Middle frontal gyrus (tissue), 1 donor: ENCODE measurements at regions not wholly inside any gene's neighbourhood (a gene's known extent, or its start where the extent isn't known, plus 50 kb on each side); places are given as distances from the start of the nearest gene placed in this dataset.

Source experiments
- DNase-seq: peaks from one replicate; pipeline ENCODE4 v3.0.0-alpha.2; 2015; ENCODE audit warnings: low spot score; ENCODE audit errors: extremely low spot score

DNA sequence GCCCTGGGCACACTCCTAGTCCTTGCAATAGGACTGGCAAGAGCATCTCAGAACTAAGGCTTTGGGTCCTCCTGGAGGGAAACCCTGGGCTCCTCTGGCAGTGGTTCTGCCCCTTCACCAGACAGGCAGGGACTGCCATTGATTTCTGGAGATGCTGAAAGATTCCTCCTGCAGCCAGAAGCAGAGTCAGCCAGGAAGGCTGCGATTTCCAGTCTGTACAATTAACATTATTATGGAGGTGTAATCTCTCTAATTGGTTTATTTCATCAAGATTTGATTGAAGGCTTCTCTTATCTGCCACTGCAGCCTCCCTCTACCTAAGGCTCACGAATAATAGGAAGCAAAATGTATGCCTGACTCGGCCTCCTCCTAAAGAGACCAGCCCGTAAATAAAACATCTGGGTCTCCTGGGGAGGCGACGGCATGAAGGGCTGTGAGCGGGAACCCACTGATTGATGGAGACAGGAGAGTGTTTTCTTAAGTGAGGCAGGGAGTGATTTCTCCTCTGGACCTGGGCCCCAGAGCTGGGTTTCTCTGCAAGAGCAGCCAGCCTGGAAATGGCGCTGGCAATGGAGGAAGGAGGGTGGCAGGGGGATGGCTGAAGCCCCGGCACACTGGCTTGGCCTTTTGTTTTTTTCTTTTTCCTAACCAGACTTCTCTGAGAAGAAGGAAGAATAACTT is 689.6 kb downstream of the DHX35 start:
- DNase-seq = no peak

DNA sequence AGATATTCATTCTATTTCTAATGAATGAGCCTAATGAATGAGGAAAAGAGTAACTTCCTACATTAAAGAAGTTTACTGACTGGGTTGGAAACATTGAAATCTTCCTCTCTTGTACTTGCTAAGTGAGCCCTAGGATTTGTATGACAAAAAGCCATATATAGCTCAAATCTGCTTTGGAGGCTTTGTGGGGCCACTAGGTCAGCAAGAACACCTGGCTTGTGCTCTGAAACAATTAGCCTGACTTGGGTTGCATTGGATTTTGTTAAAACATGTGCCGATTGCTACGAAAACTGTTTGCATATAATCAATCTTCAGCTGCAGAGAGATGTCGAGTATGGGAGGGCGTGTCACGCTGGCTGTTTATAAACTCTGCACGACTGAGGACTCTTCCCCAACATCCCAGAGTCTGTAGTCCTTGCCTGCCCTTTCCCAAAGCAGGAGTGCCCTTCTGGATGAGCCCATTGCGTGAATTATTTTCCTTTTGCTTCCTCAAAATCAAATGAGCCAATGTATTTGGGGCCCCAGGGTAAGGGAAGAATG is 684.8 kb downstream of the DHX35 start:
- DNase-seq = no peak

DNA sequence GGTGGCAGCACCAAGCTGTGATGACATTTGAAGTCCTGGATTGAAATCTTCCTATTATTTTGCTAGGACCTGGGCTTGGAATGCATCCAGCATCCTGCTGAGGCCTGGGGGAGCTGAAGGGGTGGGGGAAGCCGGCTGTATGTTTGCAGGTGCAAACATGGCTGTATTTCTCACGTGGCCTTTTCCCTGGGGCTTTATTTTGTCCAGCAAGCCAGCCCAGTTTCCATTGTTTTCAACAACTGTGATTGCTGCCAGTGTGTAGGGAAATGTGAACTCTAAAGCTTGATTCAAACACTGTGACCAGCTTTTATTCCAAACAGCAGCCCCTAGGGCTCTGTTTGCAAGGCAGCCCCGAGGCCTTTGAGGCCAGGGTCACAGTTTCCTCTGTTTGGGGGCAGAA is 683.0 kb downstream of the DHX35 start:
- DNase-seq = no peak

DNA sequence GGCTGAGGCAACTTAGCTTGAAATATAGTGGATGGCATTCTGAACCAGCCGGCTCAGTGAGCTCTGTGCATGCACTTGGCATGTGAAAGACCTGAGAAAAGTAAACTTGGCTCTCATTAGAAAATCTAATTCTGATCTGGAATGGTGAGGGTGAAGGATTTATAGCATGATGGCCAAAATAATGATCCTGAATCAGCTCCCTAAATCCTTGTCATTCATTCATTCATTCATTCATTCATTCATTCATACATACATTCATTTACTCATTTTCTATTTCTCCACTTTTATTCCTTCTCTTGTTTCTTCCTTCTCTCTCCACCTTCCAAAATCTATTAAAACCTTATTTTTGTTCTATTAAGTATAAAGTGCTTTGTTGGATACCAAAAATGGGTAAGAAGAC is 681.1 kb downstream of the DHX35 start:
- DNase-seq = no peak

DNA sequence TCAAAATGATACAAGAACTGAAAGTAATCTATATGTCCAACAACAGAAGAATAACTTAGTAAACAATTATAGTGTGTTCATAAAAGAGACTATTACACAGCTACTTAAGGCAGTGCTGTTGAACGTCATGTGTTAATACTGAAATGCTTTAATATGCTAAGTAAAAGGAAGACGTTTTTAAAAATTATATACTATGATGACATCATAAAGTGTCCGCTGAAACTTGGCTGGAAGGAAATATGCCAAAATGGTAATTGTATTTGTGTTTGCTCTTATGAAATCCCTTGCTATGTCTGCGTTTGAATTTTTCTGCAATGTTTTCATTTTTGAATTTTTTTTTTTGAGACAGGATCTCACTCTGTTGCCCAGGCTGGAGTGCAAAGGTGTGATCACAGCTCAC is 679.3 kb downstream of the DHX35 start:
- no peak for DNase-seq

DNA sequence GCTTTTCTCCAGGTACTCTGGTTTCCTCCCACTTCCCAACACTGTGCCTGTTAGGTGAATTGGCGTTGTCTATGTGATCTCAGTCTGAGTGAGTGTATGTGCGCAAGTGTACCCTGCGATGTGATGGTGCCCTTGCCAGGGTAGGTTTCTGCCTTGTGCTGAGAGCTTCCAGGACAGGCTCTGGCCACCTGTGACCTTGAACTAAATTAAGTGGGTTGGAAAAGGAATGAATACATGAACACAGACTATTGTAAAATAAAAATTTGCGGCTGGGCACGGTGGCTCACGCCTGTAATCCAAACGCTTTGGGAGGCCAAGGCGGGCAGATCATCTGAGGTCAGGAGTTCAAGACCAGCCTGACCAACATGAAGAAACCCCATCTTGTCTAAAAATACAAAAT is 678.0 kb downstream of the DHX35 start:
- no peak for DNase-seq

DNA sequence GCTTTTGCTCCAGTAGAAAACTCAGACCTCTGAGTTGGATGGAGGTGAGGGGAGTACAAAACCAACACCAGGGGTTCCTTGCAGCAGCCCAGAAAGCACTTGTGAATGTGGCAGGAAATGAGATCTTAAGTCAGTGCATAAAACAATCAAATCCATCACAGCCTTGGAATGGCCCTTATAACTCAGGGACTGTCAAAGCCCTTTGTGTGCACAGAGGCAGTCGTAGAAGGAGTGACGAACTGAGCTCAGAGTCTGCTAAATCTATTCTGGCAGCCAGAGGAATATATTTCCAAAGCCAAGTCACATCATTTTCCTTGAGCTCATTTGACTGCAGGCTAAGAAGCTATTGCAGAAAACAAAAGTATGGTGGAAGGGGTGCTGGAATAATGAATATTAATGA is 676.6 kb downstream of the DHX35 start:
- DNase-seq = no peak

DNA sequence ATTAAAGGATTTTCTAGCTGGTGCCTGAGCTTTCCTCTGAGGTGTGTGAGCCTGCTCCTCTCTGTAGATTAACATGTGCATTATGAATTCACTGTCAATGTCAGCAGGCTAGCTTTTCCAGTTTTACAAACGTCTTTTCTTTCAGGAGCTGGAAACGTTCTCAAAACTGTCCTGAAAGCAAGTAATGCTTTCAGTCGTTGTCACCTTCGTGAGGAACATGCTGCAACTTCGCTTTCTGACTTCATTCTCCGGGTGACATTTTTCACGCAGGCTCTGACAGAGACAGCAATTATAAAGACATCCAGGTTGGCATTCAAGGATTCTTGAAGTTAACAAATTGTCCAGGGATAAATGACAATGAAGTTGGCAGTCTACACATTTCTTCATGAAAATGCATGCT is 671.5 kb downstream of the DHX35 start:
- DNase-seq = no peak

DNA sequence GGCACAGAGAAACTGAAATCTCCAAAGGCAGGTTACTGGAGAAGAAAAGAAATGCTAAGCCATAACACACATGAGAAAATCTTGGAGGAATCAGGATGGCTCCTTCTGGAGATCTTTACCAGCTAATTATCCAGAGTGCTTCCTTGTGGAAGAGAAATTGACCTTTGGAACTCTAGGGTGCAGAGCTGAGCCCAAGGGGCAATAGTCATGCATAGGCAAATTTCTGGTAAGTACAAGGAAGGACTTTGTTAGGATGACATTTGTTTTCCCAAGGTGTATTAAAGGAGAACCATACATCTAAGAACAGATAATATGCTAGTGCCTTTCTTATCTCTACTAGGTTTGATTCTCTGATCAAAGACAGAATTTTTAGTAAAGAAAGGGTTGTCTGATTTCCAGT is 670.6 kb downstream of the DHX35 start:
- no peak for DNase-seq

DNA sequence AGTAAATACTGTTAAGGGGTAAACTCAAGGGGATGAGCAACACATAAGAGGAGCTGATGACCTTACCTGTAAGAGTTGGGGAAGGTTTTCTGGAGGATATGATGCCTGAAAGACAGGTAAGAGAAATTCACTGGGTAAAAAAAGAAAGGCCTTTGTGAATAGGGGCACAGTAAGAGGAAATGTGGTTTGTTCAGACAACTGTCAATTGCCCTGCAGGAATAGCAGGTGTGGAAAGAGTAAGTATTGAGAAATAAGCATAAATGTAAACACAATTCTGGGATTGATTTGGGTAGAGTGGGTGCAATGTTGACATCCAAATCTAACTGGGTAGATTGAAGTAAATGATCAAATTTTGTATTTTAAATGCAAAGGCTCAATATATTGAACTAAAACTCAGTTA is 670.0 kb downstream of the DHX35 start:
- DNase-seq = no peak

DNA sequence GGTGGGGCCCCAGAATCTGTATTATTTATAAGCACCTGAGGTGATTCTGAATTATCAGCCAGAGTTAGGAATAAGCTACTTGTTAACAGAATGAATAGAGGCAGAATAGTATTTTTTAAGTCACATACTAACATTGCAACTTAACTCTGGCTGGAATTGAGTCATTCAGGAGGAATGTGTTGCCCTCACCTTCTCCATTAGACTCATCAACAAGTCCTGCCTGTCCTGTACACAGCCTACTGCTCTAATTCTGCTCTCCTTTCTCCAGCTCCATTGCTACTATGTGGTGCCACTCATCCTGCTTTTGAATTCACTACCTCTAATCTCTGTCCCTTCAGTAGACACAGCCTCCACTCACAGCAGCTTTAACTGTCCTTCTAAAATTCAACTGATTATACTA is 669.4 kb downstream of the DHX35 start:
- no peak for DNase-seq

DNA sequence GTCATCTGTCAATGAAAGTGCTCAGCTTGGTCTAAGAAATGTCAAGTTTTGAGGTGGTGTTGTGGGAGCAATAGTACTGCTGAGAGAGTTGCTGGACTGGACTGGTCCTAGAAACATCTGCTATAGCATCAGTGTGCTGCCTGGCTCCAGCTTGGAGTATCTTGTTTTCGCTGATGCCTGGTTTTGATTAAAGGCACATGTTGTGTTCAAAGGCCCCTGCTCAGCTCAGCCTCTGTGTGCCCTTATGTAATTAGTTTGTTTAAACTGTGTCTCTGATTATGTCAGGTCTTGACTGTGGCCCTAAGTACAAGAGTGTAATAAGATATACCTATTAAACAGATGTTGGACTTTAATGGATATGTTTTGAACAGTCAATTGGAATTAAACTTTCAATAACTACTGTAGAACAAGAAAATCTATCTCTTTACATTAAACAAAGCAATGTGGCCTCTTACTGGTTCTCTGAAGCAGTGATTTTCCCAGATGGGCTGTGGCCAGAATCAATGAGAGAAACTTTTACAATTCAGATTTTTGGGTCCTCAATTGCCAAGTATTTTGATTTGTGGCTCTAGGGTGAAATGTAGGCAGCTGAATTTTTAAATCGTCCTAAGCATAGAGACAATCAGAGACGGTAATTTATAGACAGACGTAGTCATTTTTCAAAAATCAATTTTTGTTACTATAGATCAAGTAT is 668.2 kb downstream of the DHX35 start:
- DNase-seq = no peak

DNA sequence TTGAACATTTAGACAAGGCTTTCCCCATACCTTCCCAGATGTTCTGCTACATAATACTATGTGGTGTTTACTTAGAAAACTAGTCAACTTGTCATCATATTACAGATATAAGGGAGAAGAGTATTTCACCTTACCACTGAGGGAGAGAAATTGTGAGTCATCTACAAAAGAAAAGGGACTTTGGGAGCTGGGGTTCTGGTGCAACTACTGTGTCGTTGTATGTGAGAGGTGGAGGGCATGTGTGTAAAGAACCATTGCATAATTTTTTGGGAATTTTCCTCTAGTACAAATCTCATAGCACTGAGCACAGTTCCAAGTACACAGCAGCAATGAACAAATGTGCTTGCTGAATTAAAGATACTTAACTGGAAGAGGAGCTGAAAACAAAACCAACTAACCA is 665.6 kb downstream of the DHX35 start:
- no peak for DNase-seq

DNA sequence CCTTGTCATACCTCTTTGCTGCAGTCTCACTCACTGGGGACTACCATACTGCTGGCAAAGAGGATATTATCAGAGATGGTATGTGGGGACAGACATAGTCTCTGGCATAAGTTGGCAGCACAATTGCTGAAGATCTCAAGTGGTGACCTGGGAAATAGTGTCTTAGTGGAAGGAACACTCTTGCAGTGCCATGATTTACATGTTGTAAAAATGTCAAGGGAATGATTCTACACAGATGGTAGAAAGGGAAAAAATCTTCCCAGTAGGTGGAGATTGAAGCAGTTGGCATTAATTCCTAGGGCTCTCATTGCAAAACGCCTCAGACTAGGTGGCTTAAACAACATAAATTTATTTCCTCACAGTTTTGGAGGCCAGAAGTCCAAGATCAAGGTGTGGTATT is 662.2 kb downstream of the DHX35 start:
- DNase-seq = no peak

DNA sequence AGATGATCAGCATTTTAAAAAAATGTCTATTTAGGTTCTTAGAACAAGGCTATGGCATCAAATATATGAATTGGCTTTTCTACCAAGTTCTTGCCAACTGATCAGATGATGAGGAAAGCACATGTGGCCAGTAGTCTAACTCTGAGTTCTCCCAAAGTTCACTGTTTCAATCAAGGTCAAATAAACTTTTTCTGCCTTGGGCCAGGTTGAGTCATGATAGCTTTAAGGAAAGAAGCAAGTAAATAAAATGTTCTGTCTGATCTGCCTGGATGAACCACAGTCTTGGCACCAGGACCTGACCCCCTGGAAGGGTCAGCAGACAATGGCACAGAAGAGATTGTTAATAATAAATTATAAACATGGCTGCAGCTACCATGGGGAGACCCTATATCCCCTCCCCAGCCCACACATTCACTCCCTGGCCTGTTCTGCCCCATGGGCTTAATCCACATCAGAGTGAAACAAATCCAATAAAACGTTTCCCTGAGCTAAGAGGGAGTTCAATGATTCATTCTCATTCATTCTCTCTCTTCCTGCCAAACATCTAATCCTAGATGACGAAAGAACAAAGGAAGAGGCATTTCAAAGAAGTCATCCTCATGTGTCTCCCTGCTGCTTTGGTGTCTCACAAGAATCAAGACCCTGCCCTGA is 661.6 kb downstream of the DHX35 start:
- no peak for DNase-seq

DNA sequence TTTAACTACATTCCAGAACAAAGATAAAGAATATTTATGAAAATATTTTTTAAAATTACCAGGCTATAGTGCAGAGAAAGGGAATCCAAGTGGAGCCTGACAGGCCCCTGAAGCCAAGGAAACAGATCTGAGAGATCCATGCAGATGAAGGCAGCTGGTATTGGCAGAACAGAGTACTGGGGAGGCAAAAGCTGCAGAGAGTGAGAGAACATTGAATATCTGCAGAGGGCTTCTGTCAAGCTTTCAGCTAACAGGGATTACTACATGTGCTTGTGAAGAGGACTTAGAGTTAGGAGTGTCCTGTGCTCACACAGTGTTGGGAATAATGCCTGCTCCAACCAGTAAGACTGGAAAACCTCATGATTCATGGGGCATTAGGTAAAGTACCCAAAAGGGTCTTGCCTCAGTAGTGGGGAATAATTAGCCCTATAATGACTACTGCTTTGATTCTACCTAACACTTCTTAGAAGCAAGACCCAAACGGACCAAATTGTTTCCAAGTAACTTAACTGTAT is 657.2 kb downstream of the DHX35 start:
- no peak for DNase-seq

DNA sequence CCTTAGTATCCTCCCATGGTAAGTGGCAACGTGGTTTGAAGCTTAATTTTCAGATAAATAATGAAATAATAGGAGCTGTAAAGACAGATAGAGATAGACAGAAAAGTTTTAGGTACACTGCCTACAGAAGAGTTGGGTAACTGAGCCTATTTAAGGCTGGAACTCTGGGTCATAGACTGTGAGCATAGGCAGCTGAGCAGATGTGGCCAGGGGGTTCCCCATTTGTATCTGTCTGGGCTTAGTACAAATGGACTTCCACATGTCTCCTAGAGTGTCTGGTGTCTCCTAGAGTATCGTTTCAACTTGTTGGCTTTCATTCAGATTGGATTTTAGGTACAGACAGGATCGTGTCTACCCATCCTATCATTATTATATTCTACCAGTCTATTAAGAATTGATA is 649.8 kb downstream of the DHX35 start:
- no peak for DNase-seq

DNA sequence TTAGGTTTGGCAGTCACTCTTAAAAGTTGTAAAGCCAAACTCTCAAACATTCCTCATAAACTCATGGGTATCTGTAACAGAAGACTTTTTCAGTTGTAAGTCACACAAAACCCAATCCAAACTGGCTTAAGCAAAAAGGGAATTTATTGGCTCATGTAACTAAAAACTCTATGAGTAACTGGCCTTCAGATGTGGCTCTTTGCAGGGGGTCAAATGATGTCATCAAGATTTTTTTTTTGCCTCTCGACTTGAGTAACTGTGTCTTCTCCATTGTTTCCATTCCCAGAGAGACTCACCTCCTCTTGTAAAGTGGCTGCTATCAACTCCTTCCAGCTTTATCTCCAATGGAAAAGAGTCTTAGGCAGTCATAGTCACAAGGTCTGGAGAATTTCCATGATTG is 645.0 kb downstream of the DHX35 start:
- DNase-seq = no peak

DNA sequence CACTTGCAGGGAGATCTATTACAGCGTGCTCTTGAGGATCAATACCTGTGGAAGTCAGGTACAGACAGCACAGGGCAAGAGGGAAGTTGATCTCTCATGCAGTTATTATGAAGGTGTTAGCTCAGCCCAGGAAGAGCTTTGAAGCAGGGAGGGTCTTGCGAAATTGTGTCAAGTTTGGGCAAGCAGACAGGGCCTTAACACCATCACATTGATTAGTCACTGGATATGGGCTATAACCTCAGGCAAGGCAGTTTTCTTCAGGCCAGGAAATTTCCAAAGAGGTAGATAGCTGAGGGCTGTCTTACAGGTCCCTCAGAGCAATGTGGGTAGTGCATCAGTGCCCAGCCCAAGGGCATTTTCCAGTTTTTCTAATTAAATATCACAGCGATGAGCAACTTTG is 643.8 kb downstream of the DHX35 start:
- DNase-seq = no peak

DNA sequence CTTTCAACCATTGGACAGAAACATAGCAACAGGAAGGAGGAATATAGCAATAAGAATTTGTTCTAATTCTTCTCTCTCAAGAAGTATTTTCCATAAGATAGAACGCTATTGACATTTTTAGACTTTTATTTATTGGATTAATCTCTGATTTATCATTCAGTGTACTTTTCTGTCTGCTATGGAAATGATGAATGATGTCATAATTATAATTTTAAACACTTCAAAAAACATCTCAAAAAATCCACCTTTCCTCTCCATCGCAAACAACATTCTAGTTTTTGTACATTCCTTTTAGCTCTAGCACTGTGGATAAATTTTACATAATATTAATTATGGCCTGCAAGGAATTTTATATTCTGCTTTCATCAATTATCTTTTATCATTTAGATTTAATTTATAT is 643.2 kb downstream of the DHX35 start:
- DNase-seq = no peak

DNA sequence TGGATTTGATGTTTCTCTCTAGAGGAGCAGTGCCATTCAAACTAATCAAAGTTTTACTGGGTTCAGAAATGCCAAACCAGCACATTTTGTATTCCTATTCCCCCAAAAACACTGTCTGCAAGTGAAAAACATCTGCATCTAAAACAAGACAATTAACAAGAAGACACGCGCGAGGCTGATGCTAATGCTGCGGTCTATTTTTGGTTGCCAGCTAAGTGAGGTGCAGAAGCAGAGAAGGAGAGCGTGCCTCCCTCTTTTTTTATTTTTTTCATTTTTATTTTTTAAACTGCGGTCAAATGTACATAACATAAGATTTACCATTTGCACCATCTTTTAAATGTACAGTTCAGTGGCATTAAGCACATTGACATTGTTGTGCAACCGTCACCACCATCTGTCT is 641.1 kb downstream of the DHX35 start:
- no peak for DNase-seq

DNA sequence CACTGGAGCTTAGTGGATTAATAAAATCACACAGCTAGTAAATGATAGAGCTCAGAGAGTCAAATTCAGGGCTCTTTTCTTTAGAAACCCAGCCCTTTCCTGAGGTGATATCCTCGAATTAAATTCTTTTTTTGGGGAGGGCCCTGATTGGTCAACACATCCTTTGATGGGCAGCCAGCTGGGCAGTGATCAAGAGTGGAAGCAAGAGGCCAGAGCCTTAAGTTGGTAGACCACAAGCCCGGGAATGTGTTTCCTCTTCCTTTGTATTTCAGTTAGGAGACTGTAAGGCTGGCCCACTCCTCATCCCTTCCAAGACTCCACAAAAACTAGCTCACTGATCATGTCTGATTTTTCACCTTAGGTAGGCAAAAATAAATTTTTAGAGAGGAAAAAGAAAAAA is 640.5 kb downstream of the DHX35 start:
- no peak for DNase-seq
